GM19463 (cell line): ENCODE measurements at regions not wholly inside any gene's neighbourhood (a gene's known extent, or its start where the extent isn't known, plus 50 kb on each side); places are given as distances from the start of the nearest gene placed in this dataset.

Experiments used
- ATAC-seq: cut with Tn5 transposase; IDR thresholded peaks from one replicate; pipeline ENCODE4 v1.9.1; 2021; ENCODE audit warnings: mild to moderate bottlenecking, moderate library complexity; ENCODE audit not compliant: unreplicated experiment

DNA sequence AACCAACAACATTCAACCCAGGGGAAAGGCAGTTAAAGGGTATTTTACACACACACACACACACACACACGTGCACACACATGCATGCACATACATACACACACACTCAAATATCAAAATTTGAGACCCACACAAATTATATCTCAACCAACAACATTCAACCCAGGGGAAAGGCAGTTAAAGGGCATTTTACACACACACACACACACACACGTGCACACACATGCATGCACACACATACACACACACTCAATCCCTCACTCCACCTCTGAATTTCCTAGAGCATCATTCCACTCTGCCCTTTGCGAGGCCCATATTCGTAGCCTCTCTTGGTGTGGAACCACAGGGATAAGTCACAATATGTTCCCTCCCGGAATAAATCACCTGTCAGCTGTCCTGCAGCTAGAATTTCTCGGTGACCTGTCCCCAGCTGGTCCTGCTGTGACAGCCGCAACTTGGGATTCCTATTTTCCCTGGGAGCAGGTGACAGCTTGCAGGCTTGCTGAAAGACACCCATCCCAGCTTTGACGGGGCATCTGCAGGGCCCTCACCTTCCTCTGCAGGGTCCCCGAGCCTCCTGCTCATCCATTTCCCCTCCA, 122.7 kb downstream of the PSMG1 start:
- ATAC-seq, result no peak

DNA sequence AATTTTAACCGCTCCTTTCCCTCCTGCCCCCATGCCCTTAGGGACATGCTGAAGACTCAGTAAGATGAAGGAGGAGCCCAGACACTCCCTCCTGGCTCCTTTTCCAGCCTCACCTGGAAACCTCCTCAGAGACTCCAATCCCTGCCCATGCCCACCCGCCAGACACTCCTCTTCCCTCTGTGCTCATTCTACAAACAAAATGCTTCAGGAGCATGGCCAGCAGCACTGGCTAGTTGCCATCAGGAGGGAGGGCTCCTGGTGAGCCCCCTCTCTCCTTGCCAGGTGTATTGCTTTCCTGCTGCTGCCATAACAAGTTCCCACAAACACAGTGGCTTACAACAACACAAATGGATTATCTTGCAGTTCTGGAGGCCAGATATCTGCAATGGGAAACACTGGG, 126.1 kb downstream of the PSMG1 start:
- no peak for ATAC-seq

DNA sequence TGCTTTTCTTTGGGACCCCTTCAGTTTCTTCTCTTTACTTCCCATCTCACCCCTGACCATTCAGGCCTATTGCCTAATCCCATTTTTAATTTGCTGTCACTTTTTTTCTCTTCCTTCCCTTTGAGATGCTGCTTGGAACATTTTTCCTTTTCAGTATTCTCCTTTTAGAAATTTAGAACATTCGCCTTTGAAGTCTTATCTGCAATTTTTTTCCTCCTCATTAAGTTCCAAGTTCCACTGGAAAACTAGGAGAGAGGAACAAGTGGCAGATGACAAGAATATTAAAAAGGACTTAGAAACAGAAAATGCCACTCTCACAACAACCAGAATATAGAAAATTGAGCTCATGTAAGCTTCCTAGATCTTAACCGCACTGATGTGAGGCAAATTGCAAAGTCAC, 126.6 kb downstream of the PSMG1 start:
- no peak for ATAC-seq

DNA sequence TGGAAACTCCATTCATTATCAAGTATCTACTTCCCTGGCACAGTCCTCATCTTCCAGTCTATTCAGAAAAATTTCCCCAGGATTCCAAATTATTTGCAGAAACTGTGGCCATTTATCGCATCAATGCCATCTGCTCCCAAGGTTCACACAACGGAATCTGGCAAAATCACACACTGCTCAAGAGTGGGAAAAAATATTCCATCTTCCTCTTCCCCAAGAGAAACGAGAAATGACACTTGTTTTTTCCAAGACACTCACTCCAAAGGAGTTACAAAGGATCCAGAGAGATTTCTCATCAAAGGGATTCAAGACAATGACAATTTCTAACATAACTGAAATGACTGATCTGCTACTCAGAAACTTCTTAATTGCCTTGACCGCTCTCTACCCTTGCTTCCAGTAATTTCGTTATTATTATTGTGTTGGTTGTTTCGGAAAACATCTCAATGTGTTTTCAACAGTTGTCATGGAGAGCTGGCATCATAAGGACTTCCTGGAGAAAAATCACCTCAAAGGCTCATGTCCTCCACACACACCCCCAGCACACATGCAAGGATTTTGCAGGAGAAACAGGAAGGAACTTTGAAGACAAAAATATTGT, 128.0 kb downstream of the PSMG1 start:
- no peak for ATAC-seq

DNA sequence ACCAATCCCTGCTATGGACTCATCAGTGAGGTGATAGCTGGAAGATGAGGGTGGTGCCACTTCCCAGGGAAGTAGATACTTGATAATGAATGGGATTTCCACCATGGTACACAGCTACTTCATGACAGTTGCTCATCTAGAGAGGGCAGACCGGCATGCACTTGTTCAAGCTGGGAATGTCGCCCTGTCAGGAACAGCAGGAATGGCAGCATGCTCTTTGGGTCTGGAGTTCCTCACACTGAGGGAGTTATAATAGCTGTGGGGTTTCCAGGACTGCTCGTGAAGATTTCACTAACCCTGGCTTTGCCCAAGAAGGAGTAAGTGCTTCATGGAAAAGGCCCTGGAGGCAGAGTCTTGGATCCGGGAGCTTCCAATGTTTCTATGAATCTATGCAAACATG, 129.2 kb downstream of the PSMG1 start:
- no peak for ATAC-seq

DNA sequence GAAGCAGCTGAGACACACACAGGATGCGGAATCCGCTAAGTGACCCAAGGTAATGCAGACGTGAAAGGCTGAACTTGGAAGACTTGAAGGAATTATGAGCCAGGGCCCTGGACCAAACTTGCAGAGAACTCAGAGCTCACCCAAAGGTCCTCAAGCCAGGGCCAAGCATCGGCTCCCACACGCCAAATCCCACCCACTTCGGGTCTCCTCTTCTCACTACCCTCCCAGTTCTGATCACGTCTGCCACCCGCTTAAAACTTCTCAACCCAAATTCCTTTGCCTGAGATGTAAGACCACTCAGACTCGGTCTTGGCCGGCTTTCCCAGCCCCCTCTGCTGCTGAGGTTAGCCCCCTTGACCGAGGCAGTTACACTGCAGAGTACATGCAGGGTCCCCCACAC, 130.1 kb downstream of the PSMG1 start:
- no peak for ATAC-seq

DNA sequence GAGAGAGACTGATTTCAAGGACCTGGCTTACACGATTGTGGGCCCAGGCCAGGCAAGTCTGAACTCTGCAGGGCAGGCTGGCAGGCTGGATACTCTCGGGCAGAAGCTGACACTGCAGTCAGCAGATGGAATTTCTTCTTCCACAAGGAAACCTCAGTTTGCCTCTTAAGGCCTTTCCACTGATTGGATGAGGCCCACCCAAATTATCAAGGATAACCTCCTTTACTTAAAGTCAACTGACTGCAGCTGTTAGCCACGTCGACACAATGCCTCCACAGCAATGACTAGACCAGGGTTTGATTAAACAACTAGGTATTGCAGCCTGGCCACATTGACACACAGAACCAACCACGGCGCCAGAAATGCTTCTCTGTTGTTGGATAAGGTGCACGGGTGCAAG, 130.5 kb downstream of the PSMG1 start:
- no peak for ATAC-seq

DNA sequence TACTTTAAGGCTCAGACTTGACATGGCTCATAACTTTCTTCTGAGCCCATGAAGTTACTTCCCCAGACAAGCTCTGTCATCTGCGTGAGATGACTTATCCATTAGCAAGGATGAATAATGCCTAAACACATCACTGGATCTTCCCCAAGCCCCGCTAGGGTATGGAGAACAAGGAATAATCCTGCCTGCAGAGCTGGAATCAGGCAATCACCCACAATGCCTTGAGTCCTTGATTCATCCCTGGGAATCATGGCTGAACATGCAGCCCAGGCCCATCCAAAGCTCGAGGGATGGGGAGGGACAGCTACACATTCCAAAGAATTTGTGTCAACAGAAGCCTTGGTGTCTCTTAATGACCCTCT, 131.7 kb downstream of the PSMG1 start:
- ATAC-seq, result no peak

DNA sequence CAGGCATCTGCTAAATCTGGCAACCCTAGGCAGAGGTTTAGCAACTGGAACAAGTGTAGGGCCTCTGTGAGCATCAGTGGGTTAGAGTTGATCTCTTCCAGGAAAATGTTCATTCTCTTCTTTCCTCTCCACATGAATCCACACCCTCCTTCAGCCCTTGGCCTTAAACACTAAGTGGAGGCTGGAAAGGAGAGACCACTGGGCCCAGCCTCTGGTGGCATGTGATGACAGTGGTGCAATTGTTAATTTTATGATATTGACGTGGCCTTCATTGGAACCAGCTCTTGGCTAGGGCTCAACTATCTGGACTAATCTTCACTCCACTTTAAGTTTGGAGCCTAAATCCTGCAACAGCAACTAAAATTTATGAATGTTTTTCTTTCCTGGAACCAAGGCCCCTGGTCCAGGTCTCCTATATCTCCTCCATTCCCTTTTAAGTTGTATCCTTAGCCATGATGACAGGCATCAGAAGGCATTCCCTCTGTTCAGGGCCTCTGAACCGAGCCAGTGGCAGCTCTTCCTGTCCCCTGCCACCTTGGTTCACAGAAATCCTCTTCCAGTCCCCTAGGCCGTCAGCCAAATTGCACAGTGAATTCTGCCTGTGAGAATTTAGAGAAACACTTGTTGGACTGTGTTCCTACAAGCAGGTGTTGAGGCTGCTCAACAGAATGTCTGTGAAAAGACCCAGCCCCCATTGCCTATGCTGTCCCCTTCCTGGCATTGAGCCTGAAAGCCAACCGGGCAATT, 132.2 kb downstream of the PSMG1 start:
- no peak for ATAC-seq

DNA sequence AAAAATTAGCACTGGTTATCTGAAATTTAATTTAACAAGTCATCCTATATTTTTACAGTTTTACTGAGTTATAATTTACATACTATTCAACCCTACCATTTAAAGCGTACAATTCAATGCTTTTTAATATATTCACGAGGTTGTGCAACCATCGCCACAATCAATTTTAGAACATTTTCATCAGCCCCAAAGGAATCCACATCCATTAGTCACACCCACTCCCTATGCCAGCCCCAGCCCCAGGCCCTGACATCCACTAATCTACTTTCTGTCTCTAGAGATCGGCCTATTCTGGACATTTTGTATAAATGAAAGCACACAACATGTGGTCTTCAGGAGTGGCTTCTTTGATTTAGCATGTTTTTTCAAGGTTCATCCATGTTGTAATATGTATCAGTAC, 134.7 kb downstream of the PSMG1 start:
- ATAC-seq, result no peak

DNA sequence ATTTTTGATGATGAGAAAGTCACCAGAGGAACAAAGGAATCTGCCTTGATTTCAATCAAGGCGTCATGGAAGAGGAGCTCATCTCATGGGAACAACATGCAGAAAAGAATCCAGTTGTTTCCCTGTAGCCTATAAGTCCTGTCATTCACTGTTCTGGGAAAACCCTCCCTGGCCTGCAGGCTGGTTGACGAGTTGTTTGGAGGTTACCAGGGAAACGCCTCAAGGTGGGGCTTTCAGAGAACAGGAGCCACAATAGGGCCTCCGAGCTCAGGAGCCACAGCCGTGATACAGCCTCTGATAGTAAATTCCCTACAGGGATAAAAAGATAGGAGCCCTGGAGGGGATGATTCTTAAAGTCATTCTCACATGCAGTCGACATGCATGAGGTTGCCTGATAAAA, 135.2 kb downstream of the PSMG1 start:
- ATAC-seq, result no peak

DNA sequence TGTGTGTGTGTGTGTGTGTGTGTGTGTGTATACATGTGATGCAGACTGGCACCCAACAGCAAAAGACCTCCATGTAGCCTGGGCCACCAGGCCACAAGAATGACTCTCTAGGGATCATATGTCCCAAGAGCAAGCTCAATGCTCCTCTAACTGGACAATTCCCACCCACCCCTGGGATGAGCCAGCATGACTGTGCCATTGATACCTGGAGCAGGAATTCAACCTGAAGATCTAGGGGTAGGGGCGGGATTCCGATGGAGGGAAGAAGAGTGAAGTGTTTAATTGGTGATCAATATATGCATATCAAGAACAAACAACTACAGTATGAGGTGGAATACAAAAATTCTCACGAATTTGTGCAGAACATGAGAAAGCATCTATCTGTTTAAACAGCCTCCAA, 136.2 kb downstream of the PSMG1 start:
- no peak for ATAC-seq

DNA sequence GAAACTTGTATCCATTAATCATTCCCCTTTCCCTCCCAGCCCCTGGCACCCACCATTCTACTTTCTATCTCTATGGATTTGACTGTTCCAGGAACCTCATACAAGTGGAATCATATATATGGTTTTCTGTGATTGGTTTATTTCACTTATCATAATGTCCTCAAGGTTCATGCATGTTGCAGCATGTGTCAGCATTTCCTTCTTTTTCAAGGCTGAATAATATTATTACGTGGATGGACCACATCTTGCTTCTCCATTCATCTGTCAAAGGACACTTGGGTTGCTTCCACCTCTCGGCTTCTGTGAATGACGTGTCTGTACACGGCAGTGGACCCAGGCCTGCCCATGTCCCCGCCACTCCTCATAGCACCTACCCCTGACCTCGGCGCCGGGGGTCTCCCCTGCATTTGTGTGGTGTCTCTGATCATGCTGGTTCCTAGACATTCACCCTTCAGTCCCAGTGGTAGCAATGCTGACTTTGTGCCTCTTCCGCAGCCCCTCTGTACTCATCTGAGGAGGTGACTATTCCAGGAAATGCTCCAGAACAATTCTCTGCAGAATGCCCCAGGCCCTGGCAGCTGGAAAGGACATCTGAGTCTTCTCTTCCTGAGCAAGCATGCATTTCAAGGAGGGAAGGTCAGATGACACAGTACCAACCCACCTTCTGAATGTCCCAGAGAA, 136.9 kb downstream of the PSMG1 start:
- no peak for ATAC-seq

DNA sequence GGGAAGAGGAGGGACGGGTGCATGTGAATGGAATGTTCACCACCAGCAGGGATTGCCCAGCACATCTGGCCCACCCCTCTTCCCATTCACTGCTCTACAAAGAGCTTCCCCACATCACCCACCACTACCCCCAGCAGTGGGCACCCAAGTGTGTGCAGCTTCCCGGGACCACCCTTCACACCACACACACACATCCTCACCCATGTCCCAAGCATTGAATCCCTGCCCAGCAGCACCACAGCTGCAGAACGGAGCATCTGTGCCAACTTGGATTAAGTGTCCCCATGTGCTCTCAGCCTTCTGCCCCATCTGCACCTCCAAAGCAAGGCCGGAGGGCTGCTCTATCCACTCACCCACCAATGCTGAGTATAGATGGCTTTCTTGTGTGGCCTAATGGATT, 141.4 kb downstream of the PSMG1 start:
- ATAC-seq, result no peak

DNA sequence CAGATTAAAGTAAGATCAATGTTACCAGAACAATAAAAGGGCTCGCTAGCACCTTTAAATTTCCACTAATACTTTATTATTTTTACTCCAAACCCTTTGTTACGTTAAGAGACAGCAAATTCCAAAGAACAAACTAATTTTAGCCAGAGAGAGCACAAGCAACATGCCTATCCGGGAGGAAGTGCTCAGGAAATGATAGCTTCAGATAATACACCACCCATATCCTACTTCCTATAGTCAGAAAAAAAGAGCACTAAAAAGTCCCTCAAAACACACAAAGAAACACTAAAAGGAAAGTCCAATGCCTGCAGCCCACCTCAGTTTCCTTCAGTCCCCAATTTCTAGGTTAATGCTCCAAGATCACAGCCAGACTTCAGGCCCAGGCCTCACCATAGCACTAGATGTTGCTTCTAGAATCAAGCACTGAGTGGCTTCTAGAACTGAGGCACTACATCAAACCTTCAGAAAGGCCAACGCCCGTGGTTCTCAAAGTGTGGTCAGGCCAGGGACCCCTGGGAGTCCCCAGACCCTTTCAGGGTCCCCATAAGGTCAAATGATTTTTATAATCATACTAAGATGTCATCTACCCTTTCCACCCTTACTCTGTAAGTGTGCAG, 142.6 kb downstream of the PSMG1 start:
- ATAC-seq, result no peak

DNA sequence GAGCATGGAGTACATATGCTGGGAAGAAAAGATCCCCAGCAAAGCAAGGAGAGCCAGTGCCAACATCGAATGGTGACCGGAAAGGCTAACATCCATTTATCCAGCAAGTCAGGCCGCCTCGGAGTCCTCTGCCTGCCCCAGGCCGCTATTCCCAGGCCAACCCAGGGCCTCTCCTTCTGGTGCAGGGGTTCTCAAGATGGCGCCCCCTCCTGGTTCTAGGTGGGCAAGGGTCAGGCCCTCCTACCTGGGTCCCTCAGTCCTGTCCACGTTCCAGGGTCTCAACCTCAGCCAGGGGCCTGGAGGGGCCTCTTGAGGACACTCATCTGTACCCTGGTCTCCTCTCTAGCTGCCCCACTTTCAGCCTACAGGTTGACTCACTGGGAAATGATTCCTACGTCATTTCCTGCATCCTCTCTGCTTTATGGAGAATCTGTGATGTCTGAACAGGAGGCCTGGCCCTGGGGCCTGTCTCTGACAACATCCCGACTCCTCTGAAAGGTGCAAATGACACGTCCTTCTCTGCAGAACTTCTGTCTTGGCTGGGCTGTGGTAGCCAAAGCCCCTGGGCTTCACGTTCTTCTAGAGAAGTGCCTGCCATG, 145.3 kb downstream of the PSMG1 start:
- ATAC-seq, result no peak

DNA sequence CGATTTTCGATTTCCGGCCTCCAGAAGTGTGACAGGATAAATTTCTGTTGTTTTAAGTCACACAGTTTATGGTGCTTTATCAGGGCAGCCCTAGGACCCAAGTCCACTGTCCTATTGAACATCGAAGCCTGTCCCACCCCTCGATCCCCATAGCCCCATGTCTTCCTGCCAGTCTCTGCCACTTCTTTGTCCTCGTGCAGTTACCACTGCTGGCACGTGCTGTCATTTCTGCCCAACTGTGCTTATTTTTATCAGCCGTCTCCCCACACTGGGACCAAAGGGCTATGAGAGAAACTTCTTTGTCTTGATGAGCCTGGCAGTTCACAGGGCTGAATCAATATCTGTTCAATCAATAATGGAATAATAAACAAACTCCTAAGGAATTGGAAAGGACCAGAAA, 146.7 kb downstream of the PSMG1 start:
- no peak for ATAC-seq

DNA sequence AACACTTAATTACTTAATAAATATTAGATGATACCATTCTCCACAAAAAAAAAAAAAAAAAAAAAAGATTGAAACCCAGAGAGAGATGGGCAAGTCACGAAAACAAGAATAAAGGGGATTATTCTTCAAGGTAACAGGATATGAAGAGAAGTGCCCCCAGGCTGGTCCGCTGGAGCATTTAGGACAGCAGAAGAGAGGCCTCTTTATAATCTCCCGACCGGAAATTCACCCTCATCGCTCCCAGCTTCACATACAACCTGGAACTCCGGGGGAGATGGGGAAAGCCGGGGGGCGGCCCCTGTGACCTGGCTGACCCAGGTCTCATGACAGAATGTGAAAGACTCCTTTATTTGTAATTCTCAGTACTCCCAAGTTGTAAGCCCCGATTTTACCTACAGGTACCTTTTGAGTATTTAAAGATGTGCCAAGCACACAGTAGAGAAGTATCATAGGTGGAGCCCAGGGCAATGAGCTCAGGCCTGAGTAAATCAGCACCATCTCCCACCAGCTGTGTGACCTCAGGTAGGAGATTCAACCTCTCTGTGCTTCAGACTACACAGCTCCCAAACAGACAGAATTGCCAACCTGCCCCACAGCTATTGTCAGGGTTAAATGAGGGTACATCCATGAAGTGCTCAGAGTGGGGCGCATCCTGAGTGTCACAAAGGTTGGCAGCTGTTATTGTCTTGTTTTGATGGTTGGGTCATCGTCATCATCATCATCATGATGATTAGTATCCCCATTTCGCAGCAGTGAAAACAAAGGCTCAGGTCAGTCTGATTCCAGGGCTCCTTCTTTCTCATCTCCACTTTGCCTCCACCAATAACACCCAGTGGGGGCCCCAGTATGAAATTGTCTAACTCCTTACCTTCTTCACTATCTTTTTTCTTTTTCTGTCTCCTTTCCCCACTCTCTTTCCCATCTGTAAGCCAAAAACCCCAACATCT, 148.4 kb downstream of the PSMG1 start:
- no peak for ATAC-seq

DNA sequence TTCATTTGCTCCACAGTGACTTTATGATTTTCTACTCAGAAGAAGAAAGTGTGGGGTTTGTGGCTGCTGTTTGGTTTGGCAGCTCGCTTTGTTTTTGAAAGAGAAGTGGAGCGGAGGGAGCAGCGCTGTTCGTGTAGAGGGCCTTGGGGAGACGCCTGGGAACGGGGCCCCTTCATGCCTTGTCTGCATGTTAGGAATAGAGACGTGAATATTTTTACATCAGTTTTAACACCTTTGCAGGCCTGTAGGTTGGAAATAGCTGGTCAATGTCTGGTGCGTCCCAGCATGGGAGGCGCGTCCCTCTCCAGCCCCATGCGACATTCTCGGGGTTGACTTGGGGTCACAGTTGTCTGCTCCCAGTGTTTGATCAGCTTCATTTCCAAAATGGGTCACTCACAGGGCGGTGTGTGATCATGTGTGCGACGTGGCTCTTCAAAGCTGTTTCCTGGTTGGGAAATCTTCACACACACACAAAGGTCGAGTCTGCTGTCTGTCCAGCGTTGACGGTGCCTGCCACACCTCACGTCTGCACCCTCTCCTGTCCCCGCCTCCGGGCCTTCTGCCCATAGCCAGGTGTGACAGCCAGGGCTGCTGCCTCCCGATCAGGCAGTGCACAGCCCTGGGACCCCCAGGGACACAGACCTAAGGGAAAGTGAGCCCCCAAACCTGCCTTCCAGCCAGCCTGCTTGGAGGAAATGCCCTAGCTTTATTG, 149.2 kb downstream of the PSMG1 start:
- no peak for ATAC-seq
